ENCODE measurements at regions not wholly inside any gene's neighbourhood (a gene's known extent, or its start where the extent isn't known, plus 50 kb on each side); places are given as distances from the start of the nearest gene placed in this dataset.

- no peak for DNase-seq (ENCODE audit: low read depth)
- TF ChIP-seq CTCF (IDR thresholded peaks at IDR 0.05; ENCODE audit: insufficient read depth, low read depth, low read length) = no peak
- H3K4me3 ChIP-seq (ENCODE audit: low read depth, low read length) = no peak overlapping the region
Measured at GRCh38 chr12:68429696-68430095, 97.5 kb upstream of the MDM1 start.

GRCh38 chr12:68431786-68432185 is 99.6 kb upstream of the MDM1 start:
- TF ChIP-seq CTCF (IDR thresholded peaks at IDR 0.05; ENCODE audit: insufficient read depth, low read depth, low read length) = no peak
- H3K4me3 ChIP-seq (ENCODE audit: low read depth, low read length) = no peak overlapping the region

GRCh38 chr12:68432622-68433021 is 100.5 kb upstream of the MDM1 start:
- no peak overlapping the region for H3K4me3 ChIP-seq (ENCODE audit: low read depth, low read length)
- DNase-seq (ENCODE audit: low read depth) = peak; percentile 44
- TF ChIP-seq CTCF (IDR thresholded peaks at IDR 0.05; ENCODE audit: insufficient read depth, low read depth, low read length) = no peak

More at GRCh38 chr12:68431786-68432185, 99.6 kb upstream of the MDM1 start:
- DNase-seq (ENCODE audit: low read depth) = no peak

- no peak overlapping the region for H3K4me3 ChIP-seq (ENCODE audit: low read depth, low read length)
- DNase-seq (ENCODE audit: low read depth) = no peak
- TF ChIP-seq CTCF (IDR thresholded peaks at IDR 0.05; ENCODE audit: insufficient read depth, low read depth, low read length) = no peak
Measured at GRCh38 chr12:68434391-68435298, 102.5 kb upstream of the MDM1 start.

GRCh38 chr12:68435299-68435637 is 103.1 kb upstream of the MDM1 start:
- no peak for DNase-seq (ENCODE audit: low read depth)
- no peak for TF ChIP-seq CTCF (IDR thresholded peaks at IDR 0.05; ENCODE audit: insufficient read depth, low read depth, low read length)
- H3K4me3 ChIP-seq (ENCODE audit: low read depth, low read length) = no peak overlapping the region

- DNase-seq (ENCODE audit: low read depth) = no peak
- no peak for TF ChIP-seq CTCF (IDR thresholded peaks at IDR 0.05; ENCODE audit: insufficient read depth, low read depth, low read length)
- no peak overlapping the region for H3K4me3 ChIP-seq (ENCODE audit: low read depth, low read length)
Measured at GRCh38 chr12:68435816-68436215, 103.7 kb upstream of the MDM1 start.

GRCh38 chr12:68438601-68439000 is 106.4 kb upstream of the MDM1 start:
- no peak overlapping the region for H3K4me3 ChIP-seq (ENCODE audit: low read depth, low read length)
- no peak for TF ChIP-seq CTCF (IDR thresholded peaks at IDR 0.05; ENCODE audit: insufficient read depth, low read depth, low read length)
- DNase-seq (ENCODE audit: low read depth) = no peak

Measured in fibroblast of villous mesenchyme (primary cell).